ENCODE measurements at regions not wholly inside any gene's neighbourhood (a gene's known extent, or its start where the extent isn't known, plus 50 kb on each side); places are given as distances from the start of the nearest gene placed in this dataset.

GRCh38 chr5:74127381-74128320 is 501.7 kb downstream of the ARHGEF28 start:
- TF ChIP-seq, protein P1, sequence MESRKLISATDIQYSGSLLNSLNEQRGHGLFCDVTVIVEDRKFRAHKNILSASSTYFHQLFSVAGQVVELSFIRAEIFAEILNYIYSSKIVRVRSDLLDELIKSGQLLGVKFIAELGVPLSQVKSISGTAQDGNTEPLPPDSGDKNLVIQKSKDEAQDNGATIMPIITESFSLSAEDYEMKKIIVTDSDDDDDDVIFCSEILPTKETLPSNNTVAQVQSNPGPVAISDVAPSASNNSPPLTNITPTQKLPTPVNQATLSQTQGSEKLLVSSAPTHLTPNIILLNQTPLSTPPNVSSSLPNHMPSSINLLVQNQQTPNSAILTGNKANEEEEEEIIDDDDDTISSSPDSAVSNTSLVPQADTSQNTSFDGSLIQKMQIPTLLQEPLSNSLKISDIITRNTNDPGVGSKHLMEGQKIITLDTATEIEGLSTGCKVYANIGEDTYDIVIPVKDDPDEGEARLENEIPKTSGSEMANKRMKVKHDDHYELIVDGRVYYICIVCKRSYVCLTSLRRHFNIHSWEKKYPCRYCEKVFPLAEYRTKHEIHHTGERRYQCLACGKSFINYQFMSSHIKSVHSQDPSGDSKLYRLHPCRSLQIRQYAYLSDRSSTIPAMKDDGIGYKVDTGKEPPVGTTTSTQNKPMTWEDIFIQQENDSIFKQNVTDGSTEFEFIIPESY (IDR thresholded peaks at IDR 0.05; ENCODE audit: extremely low read depth, insufficient replicate concordance, low read length): no peak
- TF ChIP-seq POLR2A (IDR thresholded peaks at IDR 0.05; ENCODE audit: borderline replicate concordance, extremely low read depth, insufficient read depth, insufficient read length): no peak
- peak; percentile 21 to 30 (median 25); a peak in 3 of 6 replicates for TF ChIP-seq CTCF (IDR thresholded peaks at IDR 0.05 in 2 of 3, conservative IDR thresholded peaks at IDR 0.05 in 1 of 3; ENCODE audit: borderline replicate concordance in 1 of 3, insufficient read depth in 1 of 3, low read depth in 2 of 3, low read length in 2 of 3)
